ENCODE measurements at regions not wholly inside any gene's neighbourhood (a gene's known extent, or its start where the extent isn't known, plus 50 kb on each side); places are given as distances from the start of the nearest gene placed in this dataset.
"Not testable (repeated sequence)": the region's sequence is repeated elsewhere in the genome, so short reads cannot be mapped to it uniquely, and the experiment has no call there.

DNA sequence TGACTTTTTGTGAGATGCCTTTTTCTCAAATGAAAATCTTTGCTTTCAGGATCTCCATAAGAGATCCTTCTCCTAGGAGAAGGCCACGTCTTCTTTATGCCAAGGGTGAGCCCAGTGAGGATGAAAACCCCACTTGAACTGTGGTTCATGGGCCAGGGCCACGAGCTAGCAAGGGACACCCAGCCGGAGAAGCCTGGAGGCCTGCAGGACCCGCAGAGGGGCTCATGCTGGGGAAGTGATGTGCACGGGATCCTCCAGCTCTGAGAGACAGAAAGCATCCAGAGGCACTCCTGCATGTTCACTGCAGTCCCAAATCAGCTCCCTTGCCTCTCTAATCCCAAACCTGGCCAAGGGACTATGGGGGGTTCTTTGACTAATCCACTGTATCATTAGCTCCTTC, 168.9 kb downstream of the UQCRFS1 start:
- H3K4me3 ChIP-seq, result no peak overlapping the region
- TF ChIP-seq, protein P1, sequence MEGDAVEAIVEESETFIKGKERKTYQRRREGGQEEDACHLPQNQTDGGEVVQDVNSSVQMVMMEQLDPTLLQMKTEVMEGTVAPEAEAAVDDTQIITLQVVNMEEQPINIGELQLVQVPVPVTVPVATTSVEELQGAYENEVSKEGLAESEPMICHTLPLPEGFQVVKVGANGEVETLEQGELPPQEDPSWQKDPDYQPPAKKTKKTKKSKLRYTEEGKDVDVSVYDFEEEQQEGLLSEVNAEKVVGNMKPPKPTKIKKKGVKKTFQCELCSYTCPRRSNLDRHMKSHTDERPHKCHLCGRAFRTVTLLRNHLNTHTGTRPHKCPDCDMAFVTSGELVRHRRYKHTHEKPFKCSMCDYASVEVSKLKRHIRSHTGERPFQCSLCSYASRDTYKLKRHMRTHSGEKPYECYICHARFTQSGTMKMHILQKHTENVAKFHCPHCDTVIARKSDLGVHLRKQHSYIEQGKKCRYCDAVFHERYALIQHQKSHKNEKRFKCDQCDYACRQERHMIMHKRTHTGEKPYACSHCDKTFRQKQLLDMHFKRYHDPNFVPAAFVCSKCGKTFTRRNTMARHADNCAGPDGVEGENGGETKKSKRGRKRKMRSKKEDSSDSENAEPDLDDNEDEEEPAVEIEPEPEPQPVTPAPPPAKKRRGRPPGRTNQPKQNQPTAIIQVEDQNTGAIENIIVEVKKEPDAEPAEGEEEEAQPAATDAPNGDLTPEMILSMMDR (IDR thresholded peaks at IDR 0.05), result no peak
- DNase-seq (ENCODE audit: low spot score), result no peak
- H3K27ac ChIP-seq, result no peak overlapping the region

DNA sequence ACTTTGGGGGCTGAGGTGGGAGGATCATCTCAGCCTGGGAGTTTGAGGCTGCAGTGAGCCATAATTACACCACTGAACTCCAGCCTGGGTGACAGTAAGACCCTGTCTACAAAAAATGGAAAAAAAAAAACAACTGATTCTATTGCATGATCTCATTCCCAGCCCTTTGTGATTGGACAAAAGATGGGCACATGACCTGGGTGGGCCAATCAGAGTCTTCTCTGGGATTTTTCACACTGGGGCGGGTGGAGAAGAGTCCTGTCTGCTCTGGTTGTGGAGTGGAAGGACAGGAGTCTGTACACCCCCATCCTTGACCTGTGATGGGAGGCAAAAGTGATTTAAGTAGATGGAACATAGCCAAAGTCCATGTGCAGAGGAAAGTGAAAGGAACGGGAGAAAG, 170.5 kb downstream of the UQCRFS1 start:
- DNase-seq (ENCODE audit: low spot score), result no peak
- TF ChIP-seq, protein P1 (IDR thresholded peaks at IDR 0.05), result no peak
- Histone ChIP-seq H3K27ac (no peak overlapping the region), H3K4me3 (no peak overlapping the region)

DNA sequence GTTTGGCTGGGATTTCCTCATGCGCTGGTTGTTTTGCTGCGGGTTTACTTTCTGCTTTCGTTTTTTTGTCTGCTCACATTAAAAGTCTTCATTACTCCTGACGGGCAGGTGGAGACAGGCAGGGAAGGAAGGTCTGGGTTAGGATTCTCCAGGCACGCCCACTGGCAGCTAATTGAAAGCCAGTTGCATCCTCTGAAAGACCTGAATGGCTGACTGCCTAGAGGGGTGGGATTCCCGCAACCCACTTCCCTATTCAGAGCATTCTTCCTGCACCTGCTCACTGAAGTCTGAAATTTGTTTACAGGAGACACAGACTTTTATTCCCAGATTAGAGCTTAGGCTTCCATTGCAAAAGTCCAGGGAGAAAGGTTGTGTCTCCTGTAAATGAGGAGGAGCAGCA, 172.0 kb downstream of the UQCRFS1 start:
- no peak for DNase-seq (ENCODE audit: low spot score)
- TF ChIP-seq, protein P1 (IDR thresholded peaks at IDR 0.05), result no peak

DNA sequence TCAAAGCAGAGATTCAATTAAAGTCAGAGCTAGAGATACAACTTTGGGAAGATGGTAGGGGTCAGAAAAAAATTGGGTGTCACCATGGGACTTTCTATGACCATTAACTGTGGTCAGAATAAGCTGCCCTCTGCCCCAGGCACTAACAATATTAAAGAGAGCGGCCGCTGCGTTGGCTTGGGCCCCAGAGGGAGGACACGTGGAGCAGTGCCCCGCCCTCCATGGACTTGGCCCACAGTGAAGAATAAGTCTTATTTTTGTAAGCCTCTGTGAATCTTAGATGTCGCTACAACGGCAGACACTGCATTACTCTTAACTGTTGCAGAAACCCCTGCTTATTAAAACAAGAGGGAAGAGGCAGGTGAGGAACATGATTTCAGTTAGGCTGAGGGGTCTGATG, 172.7 kb downstream of the UQCRFS1 start:
- no peak for DNase-seq (ENCODE audit: low spot score)
- TF ChIP-seq, protein P1 (IDR thresholded peaks at IDR 0.05), result no peak
- no peak overlapping the region for H3K27ac ChIP-seq
- no peak overlapping the region for H3K4me3 ChIP-seq

More for the DNA sequence above, 172.0 kb downstream of the UQCRFS1 start:
- H3K27ac ChIP-seq, result no peak overlapping the region
- no peak overlapping the region for H3K4me3 ChIP-seq

DNA sequence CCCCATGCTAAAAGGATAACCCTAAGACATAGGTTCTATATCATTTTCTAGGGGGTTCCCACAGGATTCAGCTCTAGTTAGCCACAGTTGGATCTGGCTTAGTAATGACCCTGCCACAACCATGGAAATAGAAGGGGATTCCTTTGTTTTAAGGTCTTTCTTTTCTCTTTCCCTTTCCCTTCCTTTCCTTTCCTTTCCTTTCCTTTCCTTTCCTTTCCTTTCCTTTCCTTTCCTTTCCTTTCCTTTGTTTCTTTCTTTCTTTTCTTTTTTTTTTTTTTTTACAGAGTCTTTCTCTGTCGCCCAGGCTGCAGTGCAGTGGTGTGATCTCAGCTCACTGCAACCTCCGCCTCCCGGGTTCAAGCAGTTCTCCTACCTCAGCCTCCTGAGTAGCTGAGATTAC, 173.9 kb downstream of the UQCRFS1 start:
- not testable (repeated sequence) for DNase-seq (ENCODE audit: low spot score); H3K27ac ChIP-seq; H3K4me3 ChIP-seq

DNA sequence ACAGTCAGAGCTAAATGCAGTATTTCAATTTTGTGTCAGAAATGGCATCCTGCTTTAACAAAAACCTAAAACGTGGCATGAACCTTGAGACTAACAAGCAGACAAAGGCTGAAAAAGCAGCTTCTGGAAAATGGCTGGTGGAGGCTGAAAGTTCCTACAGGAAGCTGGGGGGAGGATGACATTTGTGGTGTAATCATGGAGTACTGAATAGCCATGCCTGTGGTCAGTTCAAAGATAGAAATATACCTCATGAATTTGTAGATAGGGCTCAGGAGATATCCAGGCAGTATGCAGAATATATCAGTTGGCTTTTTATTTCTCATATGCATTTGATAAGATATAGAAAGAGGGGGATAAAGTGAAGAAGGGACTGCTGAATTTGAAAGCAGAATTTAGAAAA, 181.7 kb downstream of the UQCRFS1 start:
- TF ChIP-seq, protein P1 (IDR thresholded peaks at IDR 0.05), result no peak
- no peak for DNase-seq (ENCODE audit: low spot score)
- Histone ChIP-seq H3K27ac (no peak overlapping the region), H3K4me3 (no peak overlapping the region)

DNA sequence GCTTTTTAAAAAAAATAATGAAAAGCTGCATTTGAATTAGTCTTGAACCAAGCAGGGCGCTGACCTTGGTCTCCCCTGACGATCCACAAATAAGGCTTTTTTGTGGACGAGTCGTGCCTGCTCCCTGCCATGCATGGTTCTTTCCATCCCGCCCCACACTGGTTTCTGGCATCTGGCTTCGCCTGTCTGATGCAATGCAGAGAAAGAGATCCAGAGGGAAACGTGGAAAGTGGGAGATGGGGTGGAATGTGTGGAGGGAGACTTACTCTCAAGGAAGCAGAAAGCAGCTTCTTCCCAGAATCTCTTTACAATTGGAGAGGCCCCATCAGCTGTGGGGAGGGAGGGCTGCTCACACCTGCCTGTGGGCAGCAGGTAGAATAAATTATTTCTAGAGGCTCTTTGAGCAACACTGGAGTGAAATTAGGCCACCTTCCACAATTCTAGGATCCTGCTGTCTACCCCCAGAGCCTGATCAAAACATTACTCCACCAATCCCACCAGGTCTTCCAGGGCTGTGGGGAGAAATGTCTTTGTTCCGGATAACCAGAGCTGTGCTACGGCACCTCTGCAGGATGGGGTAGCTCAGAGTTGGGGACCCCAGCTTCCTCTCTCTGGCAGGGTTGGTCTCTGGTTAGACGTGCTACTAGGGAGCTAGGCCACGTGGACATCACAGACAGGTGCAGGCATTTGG, 183.5 kb downstream of the UQCRFS1 start:
- TF ChIP-seq, protein P1 (IDR thresholded peaks at IDR 0.05), result no peak
- Histone ChIP-seq H3K4me3 (no peak overlapping the region), H3K27ac (no peak overlapping the region)
- no peak for DNase-seq (ENCODE audit: low spot score)

Measured in coronary artery (tissue), 2 donors.